WTC11 (cell line): ENCODE measurements at regions not wholly inside any gene's neighbourhood (a gene's known extent, or its start where the extent isn't known, plus 50 kb on each side); places are given as distances from the start of the nearest gene placed in this dataset.

Experiments
- ATAC-seq: fragments of 200-7000 bp; cut with Tn5 transposase; 2 replicates; pipeline ENCODE4 v1.10.0; 2021; ENCODE audit warnings: mild to moderate bottlenecking, moderate library complexity
- CTCF ChIA-PET: fragments of 300-600 bp; sonication (Branson Sonifier 250); formaldehyde crosslinking; loops from one replicate; lab custom pipeline; 2021; ENCODE audit warnings: antibody characterized with exemption; lab: Charles Lee
- POLR2A ChIA-PET: fragments of 350-600 bp; sonication (Branson Sonifier 250); formaldehyde crosslinking; loops from one replicate; lab custom pipeline; 2021; ENCODE audit warnings: antibody characterized with exemption; lab: Charles Lee
- DNase-seq: peaks from one replicate; pipeline ENCODE4 v3.0.0; 2021; ENCODE audit warnings: low spot score
- H3K27ac Mint-ChIP-seq: 2 replicates; pipeline ENCODE4 v1.8.0; 2021; ENCODE audit warnings: mixed read lengths
- H3K27me3 Mint-ChIP-seq: 2 replicates; pipeline ENCODE4 v1.8.0; 2021; ENCODE audit warnings: low read depth, mild to moderate bottlenecking, moderate library complexity, mixed read lengths
- H3K36me3 Mint-ChIP-seq: 2 replicates; pipeline ENCODE4 v1.8.0; 2021; ENCODE audit warnings: mixed read lengths
- H3K4me1 Mint-ChIP-seq: 2 replicates; pipeline ENCODE4 v1.8.0; 2022; ENCODE audit warnings: mixed read lengths
- H3K4me3 Mint-ChIP-seq: 2 replicates; pipeline ENCODE4 v1.8.0; 2021; ENCODE audit warnings: mild to moderate bottlenecking, moderate library complexity, mixed read lengths
- H3K9me3 Mint-ChIP-seq: 2 replicates; pipeline ENCODE4 v1.8.0; 2021; ENCODE audit warnings: mixed read lengths
- ATF1 ChIP-seq: sonication (generic); formaldehyde crosslinking; IDR thresholded peaks from 2 replicates; pipeline ENCODE4 v1.8.1; 2023; ENCODE audit warnings: mild to moderate bottlenecking, moderate library complexity, missing genetic modification reagents
- E2F4 ChIP-seq: sonication (generic); formaldehyde crosslinking; IDR thresholded peaks from 2 replicates; pipeline ENCODE4 v1.8.1; 2022; ENCODE audit warnings: low read depth, mild to moderate bottlenecking, moderate library complexity, missing genetic modification reagents, borderline replicate concordance
- ESRRA ChIP-seq: sonication (generic); formaldehyde crosslinking; IDR thresholded peaks from 2 replicates; pipeline ENCODE4 v1.8.1; 2022; ENCODE audit warnings: mild to moderate bottlenecking, missing genetic modification reagents, borderline replicate concordance
- FOXP4 ChIP-seq: sonication (generic); formaldehyde crosslinking; IDR thresholded peaks from 2 replicates; pipeline ENCODE4 v1.8.0; 2022; ENCODE audit warnings: mild to moderate bottlenecking, missing genetic modification reagents
- PRDM15 ChIP-seq: sonication (generic); formaldehyde crosslinking; IDR thresholded peaks from 2 replicates; pipeline ENCODE4 v1.8.0; 2022; ENCODE audit warnings: missing genetic modification reagents
- RORB ChIP-seq: fragments of 250-450 bp; sonication (Bioruptor Pico); IDR thresholded peaks from 2 replicates; pipeline ENCODE4 v1.9.0; 2021; ENCODE audit warnings: mild to moderate bottlenecking
- SMAD4 ChIP-seq: sonication (generic); formaldehyde crosslinking; IDR thresholded peaks from 2 replicates; pipeline ENCODE4 v1.8.0; 2022; ENCODE audit warnings: mild to moderate bottlenecking, missing genetic modification reagents
- TEAD1 ChIP-seq: sonication (generic); formaldehyde crosslinking; IDR thresholded peaks from 2 replicates; pipeline ENCODE4 v1.8.0; 2022; ENCODE audit warnings: mild to moderate bottlenecking, missing genetic modification reagents
- ZMAT4 ChIP-seq: fragments of 250-450 bp; sonication (Bioruptor Pico); IDR thresholded peaks from 2 replicates; pipeline ENCODE4 v1.9.0; 2021; ENCODE audit warnings: mild to moderate bottlenecking
- ZNF281 ChIP-seq: sonication (generic); formaldehyde crosslinking; IDR thresholded peaks from 2 replicates; pipeline ENCODE4 v1.8.0; 2023; ENCODE audit warnings: mild to moderate bottlenecking, missing genetic modification reagents
- ZNF396 ChIP-seq: fragments of 250-450 bp; sonication (Bioruptor Pico); IDR thresholded peaks from 2 replicates; pipeline ENCODE4 v1.8.0; 2021; ENCODE audit warnings: mild to moderate bottlenecking, moderate library complexity, borderline replicate concordance
- ZNF671 ChIP-seq: fragments of 250-450 bp; sonication (Bioruptor Pico); IDR thresholded peaks from 2 replicates; pipeline ENCODE4 v1.8.0; 2021; ENCODE audit warnings: mild to moderate bottlenecking

- H3K4me1 Mint-ChIP-seq = peaks cover 22% of the 10 kb centered on the region
- ChIA-PET POLR2A (no interaction called here), CTCF (interaction anchor here (1.1 to 1.5 kb wide), 3 partner anchors 34 to 455 kb away, joined by 3 to 4 read pairs (median 4); no protein-coding TSS in a partner anchor)
Measured at GRCh38 chr15:31523027-31523654, 196.5 kb downstream of the KLF13 start.

GRCh38 chr15:31523655-31524049 lies 197.0 kb downstream of the KLF13 start:
- no peaks in the 10 kb centered on the region for H3K36me3 Mint-ChIP-seq
- no peaks in the 10 kb centered on the region for H3K9me3 Mint-ChIP-seq
- ChIA-PET POLR2A (no interaction called here), CTCF (interaction anchor here (1.1 to 1.5 kb wide), 2 partner anchors 75 to 454 kb away, joined by 3 to 4 read pairs; no protein-coding TSS in a partner anchor)
- H3K4me1 Mint-ChIP-seq = peaks cover 22% of the 10 kb centered on the region
- H3K4me3 Mint-ChIP-seq = no peak overlapping the region
- no peak overlapping the region for H3K27ac Mint-ChIP-seq
- no peak for ATAC-seq
- H3K27me3 Mint-ChIP-seq = no peaks in the 10 kb centered on the region
- no peak for DNase-seq
- TF ChIP-seq TEAD1 (no peak), E2F4 (CRISPR knock-in tag) (no peak), SMAD4 (CRISPR knock-in tag) (no peak), FOXP4 (CRISPR knock-in tag) (no peak), ATF1 (CRISPR knock-in tag) (no peak), ZNF396 (CRISPR knock-in tag) (no peak), ZMAT4 (CRISPR knock-in tag) (no peak), PRDM15 (CRISPR knock-in tag) (no peak), ESRRA (no peak), ZNF671 (no peak), ZNF281 (CRISPR knock-in tag) (no peak)

More at GRCh38 chr15:31523027-31523654, 196.5 kb downstream of the KLF13 start:
- Mint-ChIP-seq H3K9me3 (no peaks in the 10 kb centered on the region), H3K27me3 (no peaks in the 10 kb centered on the region), H3K36me3 (no peaks in the 10 kb centered on the region), H3K27ac (no peak overlapping the region; the same call in 1 of the 2 replicates), H3K4me3 (no peak overlapping the region)
- TF ChIP-seq RORB (CRISPR knock-in tag) = no peak
- ATAC-seq (no peak), DNase-seq (no peak)
